HepG2 (cell line): ENCODE measurements at regions not wholly inside any gene's neighbourhood (a gene's known extent, or its start where the extent isn't known, plus 50 kb on each side); places are given as distances from the start of the nearest gene placed in this dataset.
A peak's percentile ranks its signal among the peaks of the same experiment; 100 is the strongest.

Experiments used
- DNMT3B ChIP-seq: conservative IDR thresholded peaks from 2 replicates; pipeline ENCODE4 v1.6.1; 2016; ENCODE audit warnings: missing biosample characterization, control low read depth
- HINFP ChIP-seq: sonication (generic); formaldehyde crosslinking; IDR thresholded peaks from 2 replicates; pipeline ENCODE4 v1.4.0; 2020; ENCODE audit warnings: low read depth, mild to moderate bottlenecking, missing genetic modification reagents
- IRX3 ChIP-seq: sonication (generic); formaldehyde crosslinking; IDR thresholded peaks from 2 replicates; pipeline ENCODE4 v1.8.1; 2023; ENCODE audit warnings: mild to moderate bottlenecking, low read depth, missing genetic modification reagents, borderline replicate concordance
- NR2F2 ChIP-seq: IDR thresholded peaks from 2 replicates; pipeline ENCODE4 v1.6.1; 2012; ENCODE audit warnings: low read depth, inconsistent platforms, borderline replicate concordance
- ZC3H13 ChIP-seq: sonication (generic); formaldehyde crosslinking; IDR thresholded peaks from 2 replicates; pipeline ENCODE4 v1.8.1; 2023; ENCODE audit warnings: mild to moderate bottlenecking, missing genetic modification reagents, moderate library complexity
- ZHX2 ChIP-seq, 2 experiments: sonication (generic) in 1 of 2; formaldehyde crosslinking in 1 of 2; IDR thresholded peaks; 2 replicates each; pipeline versions ENCODE4 v1.6.1 to v1.9.0; 2014 to 2022; ENCODE audit warnings: antibody characterized with exemption in 1 of 2, borderline replicate concordance in 1 of 2, inconsistent platforms in 1 of 2, low read depth in 1 of 2, missing genetic modification reagents in 1 of 2
- ZKSCAN1 ChIP-seq: fragments of 150-350 bp; IDR thresholded peaks from 2 replicates; pipeline ENCODE4 v1.6.1; 2014; ENCODE audit warnings: low read length
- ZNF143 ChIP-seq: sonication (generic); formaldehyde crosslinking; IDR thresholded peaks from 2 replicates; pipeline ENCODE4 v1.4.0; 2020; ENCODE audit warnings: missing genetic modification reagents
- ZNF569 ChIP-seq: sonication (generic); formaldehyde crosslinking; IDR thresholded peaks from 2 replicates; pipeline ENCODE4 v1.5.0; 2020; ENCODE audit warnings: mild to moderate bottlenecking, missing genetic modification reagents, moderate library complexity, borderline replicate concordance
- TF ChIP-seq, protein P1 (sequence below): sonication (generic); formaldehyde crosslinking; IDR thresholded peaks from one replicate; pipeline ENCODE4 v1.5.1; 2020; ENCODE audit warnings: mild to moderate bottlenecking, missing genetic modification reagents; ENCODE audit errors: not compliant biosample characterization
- TF ChIP-seq, protein P2 (sequence below): sonication (generic); formaldehyde crosslinking; IDR thresholded peaks from 2 replicates; pipeline ENCODE4 v1.4.0; 2020; ENCODE audit warnings: missing genetic modification reagents

GRCh38 chr22:27670701-27671412 is 130.7 kb downstream of the MN1 start (continued):
- TF ChIP-seq ZC3H13 (CRISPR knock-in tag) (no peak), ZKSCAN1 (no peak), ZNF143 (peak; percentile 51; the same call in 1 of the 2 replicates), ZHX2 (IDR thresholded peaks at IDR 0.05; ENCODE audit: low read depth) (no peak), ZHX2 (CRISPR knock-in tag; IDR thresholded peaks at IDR 0.05; ENCODE audit: borderline replicate concordance) (no peak), DNMT3B (CRISPR knock-in tag) (no peak), IRX3 (no peak), ZNF569 (CRISPR knock-in tag) (no peak), HINFP (no peak), NR2F2 (no peak)
- TF ChIP-seq, protein P1, sequence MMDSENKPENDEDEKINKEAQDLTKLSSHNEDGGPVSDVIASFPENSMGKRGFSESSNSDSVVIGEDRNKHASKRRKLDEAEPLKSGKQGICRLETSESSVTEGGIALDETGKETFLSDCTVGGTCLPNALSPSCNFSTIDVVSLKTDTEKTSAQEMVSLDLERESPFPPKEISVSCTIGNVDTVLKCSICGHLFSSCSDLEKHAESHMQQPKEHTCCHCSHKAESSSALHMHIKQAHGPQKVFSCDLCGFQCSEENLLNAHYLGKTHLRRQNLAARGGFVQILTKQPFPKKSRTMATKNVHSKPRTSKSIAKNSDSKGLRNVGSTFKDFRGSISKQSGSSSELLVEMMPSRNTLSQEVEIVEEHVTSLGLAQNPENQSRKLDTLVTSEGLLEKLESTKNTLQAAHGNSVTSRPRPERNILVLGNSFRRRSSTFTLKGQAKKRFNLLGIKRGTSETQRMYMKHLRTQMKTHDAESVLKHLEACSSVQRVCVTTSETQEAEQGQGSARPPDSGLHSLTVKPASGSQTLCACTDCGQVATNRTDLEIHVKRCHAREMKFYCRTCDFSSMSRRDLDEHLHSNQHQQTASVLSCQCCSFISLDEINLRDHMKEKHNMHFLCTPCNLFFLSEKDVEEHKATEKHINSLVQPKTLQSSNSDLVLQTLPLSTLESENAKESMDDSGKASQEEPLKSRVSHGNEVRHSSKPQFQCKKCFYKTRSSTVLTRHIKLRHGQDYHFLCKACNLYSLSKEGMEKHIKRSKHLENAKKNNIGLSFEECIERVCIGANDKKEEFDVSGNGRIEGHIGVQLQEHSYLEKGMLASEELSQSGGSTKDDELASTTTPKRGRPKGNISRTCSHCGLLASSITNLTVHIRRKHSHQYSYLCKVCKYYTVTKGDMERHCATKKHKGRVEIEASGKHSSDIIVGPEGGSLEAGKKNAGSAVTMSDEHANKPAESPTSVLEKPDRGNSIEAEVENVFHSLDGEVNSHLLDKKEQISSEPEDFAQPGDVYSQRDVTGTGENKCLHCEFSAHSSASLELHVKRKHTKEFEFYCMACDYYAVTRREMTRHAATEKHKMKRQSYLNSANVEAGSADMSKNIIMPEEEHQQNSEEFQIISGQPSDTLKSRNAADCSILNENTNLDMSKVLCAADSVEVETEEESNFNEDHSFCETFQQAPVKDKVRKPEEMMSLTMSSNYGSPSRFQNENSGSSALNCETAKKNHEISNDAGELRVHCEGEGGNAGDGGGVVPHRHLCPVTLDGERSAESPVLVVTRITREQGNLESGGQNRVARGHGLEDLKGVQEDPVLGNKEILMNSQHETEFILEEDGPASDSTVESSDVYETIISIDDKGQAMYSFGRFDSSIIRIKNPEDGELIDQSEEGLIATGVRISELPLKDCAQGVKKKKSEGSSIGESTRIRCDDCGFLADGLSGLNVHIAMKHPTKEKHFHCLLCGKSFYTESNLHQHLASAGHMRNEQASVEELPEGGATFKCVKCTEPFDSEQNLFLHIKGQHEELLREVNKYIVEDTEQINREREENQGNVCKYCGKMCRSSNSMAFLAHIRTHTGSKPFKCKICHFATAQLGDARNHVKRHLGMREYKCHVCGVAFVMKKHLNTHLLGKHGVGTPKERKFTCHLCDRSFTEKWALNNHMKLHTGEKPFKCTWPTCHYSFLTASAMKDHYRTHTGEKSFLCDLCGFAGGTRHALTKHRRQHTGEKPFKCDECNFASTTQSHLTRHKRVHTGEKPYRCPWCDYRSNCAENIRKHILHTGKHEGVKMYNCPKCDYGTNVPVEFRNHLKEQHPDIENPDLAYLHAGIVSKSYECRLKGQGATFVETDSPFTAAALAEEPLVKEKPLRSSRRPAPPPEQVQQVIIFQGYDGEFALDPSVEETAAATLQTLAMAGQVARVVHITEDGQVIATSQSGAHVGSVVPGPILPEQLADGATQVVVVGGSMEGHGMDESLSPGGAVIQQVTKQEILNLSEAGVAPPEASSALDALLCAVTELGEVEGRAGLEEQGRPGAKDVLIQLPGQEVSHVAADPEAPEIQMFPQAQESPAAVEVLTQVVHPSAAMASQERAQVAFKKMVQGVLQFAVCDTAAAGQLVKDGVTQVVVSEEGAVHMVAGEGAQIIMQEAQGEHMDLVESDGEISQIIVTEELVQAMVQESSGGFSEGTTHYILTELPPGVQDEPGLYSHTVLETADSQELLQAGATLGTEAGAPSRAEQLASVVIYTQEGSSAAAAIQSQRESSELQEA: no peak
- TF ChIP-seq, protein P2, sequence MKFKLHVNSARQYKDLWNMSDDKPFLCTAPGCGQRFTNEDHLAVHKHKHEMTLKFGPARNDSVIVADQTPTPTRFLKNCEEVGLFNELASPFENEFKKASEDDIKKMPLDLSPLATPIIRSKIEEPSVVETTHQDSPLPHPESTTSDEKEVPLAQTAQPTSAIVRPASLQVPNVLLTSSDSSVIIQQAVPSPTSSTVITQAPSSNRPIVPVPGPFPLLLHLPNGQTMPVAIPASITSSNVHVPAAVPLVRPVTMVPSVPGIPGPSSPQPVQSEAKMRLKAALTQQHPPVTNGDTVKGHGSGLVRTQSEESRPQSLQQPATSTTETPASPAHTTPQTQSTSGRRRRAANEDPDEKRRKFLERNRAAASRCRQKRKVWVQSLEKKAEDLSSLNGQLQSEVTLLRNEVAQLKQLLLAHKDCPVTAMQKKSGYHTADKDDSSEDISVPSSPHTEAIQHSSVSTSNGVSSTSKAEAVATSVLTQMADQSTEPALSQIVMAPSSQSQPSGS (CRISPR knock-in tag): no peak
